GM12878 (cell line): ENCODE measurements at regions not wholly inside any gene's neighbourhood (a gene's known extent, or its start where the extent isn't known, plus 50 kb on each side); places are given as distances from the start of the nearest gene placed in this dataset.

ENCODE experiments used
- ATAC-seq: fragments of 200-7000 bp; cut with Tn5 transposase; 3 replicates; pipeline ENCODE4 v1.9.1; 2020; ENCODE audit warnings: mild to moderate bottlenecking, moderate library complexity
- BruUV-seq: library from RNA; stranded (reverse); fragments of 400-500 nt; replicated peaks from 2 replicates; lab custom pipeline; 2021; lab: Mats Ljungman, UMichigan
- CTCF ChIA-PET: fragments of 300-600 bp; sonication (Branson Sonifier 250); formaldehyde crosslinking; extraction: SDS; loops from one replicate; lab custom pipeline; 2021; ENCODE audit warnings: inconsistent platforms; lab: Yijun Ruan, JAX
- POLR2A ChIA-PET: fragments of 350-600 bp; formaldehyde crosslinking; extraction: SDS; loops from one replicate; lab custom pipeline; 2021; ENCODE audit warnings: inconsistent platforms; lab: Charles Lee
- RAD21 ChIA-PET: fragments of 300-600 bp; sonication (Branson Sonifier 250); formaldehyde crosslinking; loops from one replicate; lab custom pipeline; 2023; ENCODE audit warnings: antibody characterized with exemption; ENCODE audit not compliant: unreplicated experiment; lab: Charles Lee
- SMC1A ChIA-PET: fragments of 300-600 bp; sonication (Branson Sonifier 250); formaldehyde crosslinking; loops from one replicate; lab custom pipeline; 2023; ENCODE audit not compliant: unreplicated experiment, uncharacterized antibody; lab: Charles Lee
- DNase-seq: peaks from one replicate; pipeline ENCODE4 v3.0.0-alpha.2; 2011; ENCODE audit warnings: low read depth, low spot score
- FAIRE-seq: peaks from 3 replicates; lab custom pipeline; 2011; peaks lifted over from hg19 to GRCh38; lab: Jason Lieb, UNC
- H2AFZ ChIP-seq: 2 replicates; pipeline ENCODE4 v1.6.0; 2011; ENCODE audit warnings: low read depth, low read length, control low read depth; ENCODE audit not compliant: control insufficient read depth
- H3K27ac ChIP-seq: 2 replicates; pipeline ENCODE4 v1.5.1; 2011; ENCODE audit warnings: control low read depth; ENCODE audit not compliant: control insufficient read depth, insufficient read depth
- H3K27me3 ChIP-seq, 2 experiments: replicated peaks in 1 of 2; 2 replicates each; pipeline versions ENCODE4 v1.6.0 to v1.6.1; 2011; ENCODE audit warnings: low read length in 1 of 2; ENCODE audit not compliant: control insufficient read depth in 2 of 2, insufficient read depth in 2 of 2
- H3K36me3 ChIP-seq, 2 experiments: 2 replicates each; pipeline ENCODE4 v1.5.1; 2011; ENCODE audit warnings: low read length in 1 of 2; ENCODE audit not compliant: control insufficient read depth in 2 of 2, insufficient read depth in 2 of 2
- H3K4me1 ChIP-seq: 2 replicates; pipeline ENCODE4 v1.6.1; 2011; ENCODE audit warnings: mild to moderate bottlenecking, low read length, moderate library complexity, mixed read lengths; ENCODE audit not compliant: control insufficient read depth, insufficient read depth
- H3K4me2 ChIP-seq: 2 replicates; pipeline ENCODE4 v1.6.0; 2011; ENCODE audit warnings: control low read depth; ENCODE audit not compliant: control insufficient read depth, insufficient read depth
- H3K4me3 ChIP-seq: fragments of 200-600 bp; sonication (generic); 2 replicates; pipeline ENCODE4 v1.5.1; 2016
- H3K79me2 ChIP-seq: 2 replicates; pipeline ENCODE4 v1.6.0; 2011; ENCODE audit warnings: low read length; ENCODE audit not compliant: control insufficient read depth, insufficient read depth
- H3K9ac ChIP-seq: 2 replicates; pipeline ENCODE4 v1.8.0; 2011; ENCODE audit warnings: low read length, control low read depth, mixed read lengths; ENCODE audit not compliant: control insufficient read depth, insufficient read depth
- H3K9me3 ChIP-seq: replicated peaks from 3 replicates; pipeline ENCODE4 v1.5.1; 2011; ENCODE audit warnings: mild to moderate bottlenecking, low read length; ENCODE audit not compliant: control insufficient read depth, insufficient read depth
- H4K20me1 ChIP-seq: 2 replicates; pipeline ENCODE4 v1.6.0; 2011; ENCODE audit not compliant: control insufficient read depth, insufficient read depth
- ATF7 ChIP-seq: fragments of 450-650 bp; IDR thresholded peaks from 2 replicates; pipeline ENCODE4 v1.6.1; 2016; ENCODE audit warnings: low read depth, mild to moderate bottlenecking
- BCL11A ChIP-seq: IDR thresholded peaks from 2 replicates; pipeline ENCODE4 v1.6.1; 2011; ENCODE audit warnings: low read depth, low read length
- CEBPB ChIP-seq, 2 experiments: fragments of 150-350 bp in 1 of 2; IDR thresholded peaks; 2 replicates each; pipeline ENCODE4 v1.6.1; 2012 to 2014; ENCODE audit warnings: low read depth in 2 of 2, low read length in 2 of 2, borderline replicate concordance in 1 of 2, inconsistent platforms in 1 of 2
- DPF2 ChIP-seq: fragments of 450-650 bp; IDR thresholded peaks from 2 replicates; pipeline ENCODE4 v1.6.1; 2017; ENCODE audit warnings: mild to moderate bottlenecking
- ESRRA ChIP-seq: IDR thresholded peaks from 2 replicates; pipeline ENCODE4 v1.6.1; 2012; ENCODE audit warnings: mild to moderate bottlenecking, low read length, improper control_type of control experiment
- EZH2 ChIP-seq: IDR thresholded peaks from 2 replicates; pipeline ENCODE4 v1.6.1; 2012; ENCODE audit warnings: low read depth, mild to moderate bottlenecking, control low read depth, inconsistent platforms, low read length, borderline replicate concordance; ENCODE audit not compliant: control insufficient read depth
- IKZF1 ChIP-seq: fragments of 450-650 bp; conservative IDR thresholded peaks from 2 replicates; pipeline ENCODE4 v1.6.1; 2017; ENCODE audit warnings: antibody characterized with exemption, mild to moderate bottlenecking
- MTA2 ChIP-seq: fragments of 450-650 bp; IDR thresholded peaks from 2 replicates; pipeline ENCODE4 v1.6.1; 2016; ENCODE audit warnings: low read depth, mild to moderate bottlenecking, moderate library complexity
- NFIC ChIP-seq: IDR thresholded peaks from 2 replicates; pipeline ENCODE4 v1.6.1; 2012; ENCODE audit warnings: low read depth, mild to moderate bottlenecking, inconsistent platforms, low read length, moderate library complexity
- NFYB ChIP-seq: IDR thresholded peaks from 2 replicates; pipeline ENCODE4 v1.6.1; 2011; ENCODE audit warnings: low read depth, mild to moderate bottlenecking, low read length, improper control_type of control experiment, moderate library complexity; ENCODE audit not compliant: insufficient read depth
- NR2C2 ChIP-seq: IDR thresholded peaks from 2 replicates; pipeline ENCODE4 v1.6.1; 2011; ENCODE audit warnings: borderline replicate concordance, low read depth; ENCODE audit not compliant: control insufficient read depth, insufficient read length
- PAX5 ChIP-seq: IDR thresholded peaks from 2 replicates; pipeline ENCODE4 v1.6.1; 2011; ENCODE audit warnings: low read depth, low read length, borderline replicate concordance
- POU2F2 ChIP-seq: IDR thresholded peaks from 3 replicates; pipeline ENCODE4 v1.6.1; 2011; ENCODE audit warnings: low read depth, mild to moderate bottlenecking, low read length, borderline replicate concordance
- RAD51 ChIP-seq: fragments of 450-650 bp; IDR thresholded peaks from 2 replicates; pipeline ENCODE4 v1.6.1; 2016; ENCODE audit warnings: moderate library complexity, mild to moderate bottlenecking, inconsistent platforms
- RUNX3 ChIP-seq: IDR thresholded peaks from 2 replicates; pipeline ENCODE4 v1.6.1; 2012; ENCODE audit warnings: low read length, inconsistent platforms
- SMC3 ChIP-seq: IDR thresholded peaks from 2 replicates; pipeline ENCODE4 v1.6.1; 2011; ENCODE audit warnings: low read length, improper control_type of control experiment, borderline replicate concordance
- SPI1 ChIP-seq: IDR thresholded peaks from 2 replicates; pipeline ENCODE4 v1.6.1; 2011; ENCODE audit warnings: low read depth, mild to moderate bottlenecking, low read length, moderate library complexity, borderline replicate concordance; ENCODE audit not compliant: insufficient read depth
- TBL1XR1 ChIP-seq: IDR thresholded peaks from 2 replicates; pipeline ENCODE4 v1.6.1; 2012; ENCODE audit warnings: low read depth, low read length, improper control_type of control experiment
- ZNF622 ChIP-seq: fragments of 450-650 bp; IDR thresholded peaks from 2 replicates; pipeline ENCODE4 v1.6.1; 2017; ENCODE audit warnings: mild to moderate bottlenecking, inconsistent platforms
- WGBS: methylation state at CpG from one replicate; pipeline ENCODE4 v1.1.6; 2016; ENCODE audit warnings: low lambda C conversion rate; ENCODE audit not compliant: insufficient replicate concordance, insufficient coverage; ENCODE audit errors: missing lambda C conversion rate; 5-methylcytosine and 5-hydroxymethylcytosine counted together
- in situ Hi-C: fragments of 300-500 bp; cut with MboI; formaldehyde crosslinking; loops from 9 replicates; pipeline ENCODE4 v1.14.3; 2018; ENCODE audit warnings: mixed read lengths
- intact Hi-C: fragments of 100-400 bp; cut with micrococcal nuclease; formaldehyde crosslinking; loops from one replicate; pipeline ENCODE4 v1.14.2; 2022; ENCODE audit not compliant: unreplicated experiment
- TF ChIP-seq, protein P1 (sequence below): fragments of 450-650 bp; IDR thresholded peaks from 2 replicates; pipeline ENCODE4 v1.6.1; 2016; ENCODE audit warnings: mild to moderate bottlenecking
- TF ChIP-seq, protein P2 (sequence below): IDR thresholded peaks from 2 replicates; pipeline ENCODE4 v1.6.1; 2011; ENCODE audit warnings: low read depth, low read length, improper control_type of control experiment, borderline replicate concordance
- TF ChIP-seq, protein P3 (sequence below): fragments of 450-650 bp; IDR thresholded peaks from 2 replicates; pipeline ENCODE4 v1.6.1; 2016; ENCODE audit warnings: mild to moderate bottlenecking
- TF ChIP-seq, protein P4 (sequence below): IDR thresholded peaks from 2 replicates; pipeline ENCODE4 v1.6.1; 2012; ENCODE audit warnings: low read length, inconsistent platforms

DNA sequence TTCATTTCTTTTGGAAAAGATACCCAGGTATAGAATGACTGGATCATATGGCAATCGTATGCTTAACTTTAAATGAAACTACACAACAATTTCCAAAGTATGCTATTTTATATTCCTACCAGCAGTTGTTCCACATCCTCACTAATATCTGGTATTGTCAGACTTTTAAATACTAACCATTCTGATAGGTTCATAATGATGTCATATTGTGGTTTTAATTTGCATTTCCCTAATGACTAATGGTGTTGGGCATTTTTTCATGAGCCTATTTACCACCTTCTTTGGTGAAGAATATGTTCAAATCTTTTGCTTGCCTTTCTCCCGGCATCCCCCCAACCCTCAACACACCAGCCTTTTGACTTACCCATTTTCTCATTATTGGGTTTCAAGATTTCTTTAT lies 96.2 kb upstream of the HMGN3 start:
- Histone ChIP-seq H3K27me3 (no peaks in the 10 kb centered on the region), H3K4me1 (peaks cover 6% of the 10 kb centered on the region; the same call in 1 of the 2 replicates), H3K4me3 (no peak overlapping the region), H3K4me2 (no peak overlapping the region), H3K9me3 (peaks cover 2% of the 10 kb centered on the region; the same call in 1 of the 3 replicates), H4K20me1 (no peaks in the 10 kb centered on the region), H3K9ac (no peak overlapping the region), H3K27ac (no peak overlapping the region), H3K79me2 (no peaks in the 10 kb centered on the region), H2AFZ (no peak overlapping the region), H3K36me3 (no peaks in the 10 kb centered on the region)
- ChIA-PET SMC1A (no interaction called here), RAD21 (no interaction called here), CTCF (no interaction called here), POLR2A (no interaction called here)
- ATAC-seq (peak; percentile 22), DNase-seq (no peak), FAIRE-seq (no peak)
- intact Hi-C loops (no loop called here), in situ Hi-C loops (loop anchor here (5.0 kb wide), 1 partner anchor 93 kb away; no protein-coding TSS in a partner anchor)
- BruUV-seq = no TSS peak
- WGBS = 5% methylated on average over 2 of the region's 2 CpGs
- TF ChIP-seq BCL11A (no peak), SPI1 (no peak), NR2C2 (no peak), MTA2 (peak; percentile 11; the same call in 1 of the 2 replicates), NFIC (peak; percentile 54; the same call in 1 of the 2 replicates), CEBPB (IDR thresholded peaks at IDR 0.05; ENCODE audit: borderline replicate concordance in 1 of 2, low read depth in 2 of 2, low read length in 2 of 2) (no peak), ZNF622 (no peak), PAX5 (no peak), TBL1XR1 (no peak), DPF2 (no peak), ATF7 (peak; percentile 95), POU2F2 (peak; percentile 16; the same call in 1 of the 3 replicates), EZH2 (no peak), ESRRA (no peak), SMC3 (no peak), RUNX3 (peak; percentile 81), RAD51 (no peak), IKZF1 (no peak), NFYB (peak; percentile 78)
- TF ChIP-seq, protein P1, sequence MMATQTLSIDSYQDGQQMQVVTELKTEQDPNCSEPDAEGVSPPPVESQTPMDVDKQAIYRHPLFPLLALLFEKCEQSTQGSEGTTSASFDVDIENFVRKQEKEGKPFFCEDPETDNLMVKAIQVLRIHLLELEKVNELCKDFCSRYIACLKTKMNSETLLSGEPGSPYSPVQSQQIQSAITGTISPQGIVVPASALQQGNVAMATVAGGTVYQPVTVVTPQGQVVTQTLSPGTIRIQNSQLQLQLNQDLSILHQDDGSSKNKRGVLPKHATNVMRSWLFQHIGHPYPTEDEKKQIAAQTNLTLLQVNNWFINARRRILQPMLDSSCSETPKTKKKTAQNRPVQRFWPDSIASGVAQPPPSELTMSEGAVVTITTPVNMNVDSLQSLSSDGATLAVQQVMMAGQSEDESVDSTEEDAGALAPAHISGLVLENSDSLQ = no peak
- TF ChIP-seq, protein P2, sequence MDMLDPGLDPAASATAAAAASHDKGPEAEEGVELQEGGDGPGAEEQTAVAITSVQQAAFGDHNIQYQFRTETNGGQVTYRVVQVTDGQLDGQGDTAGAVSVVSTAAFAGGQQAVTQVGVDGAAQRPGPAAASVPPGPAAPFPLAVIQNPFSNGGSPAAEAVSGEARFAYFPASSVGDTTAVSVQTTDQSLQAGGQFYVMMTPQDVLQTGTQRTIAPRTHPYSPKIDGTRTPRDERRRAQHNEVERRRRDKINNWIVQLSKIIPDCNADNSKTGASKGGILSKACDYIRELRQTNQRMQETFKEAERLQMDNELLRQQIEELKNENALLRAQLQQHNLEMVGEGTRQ = no peak
- TF ChIP-seq, protein P3, sequence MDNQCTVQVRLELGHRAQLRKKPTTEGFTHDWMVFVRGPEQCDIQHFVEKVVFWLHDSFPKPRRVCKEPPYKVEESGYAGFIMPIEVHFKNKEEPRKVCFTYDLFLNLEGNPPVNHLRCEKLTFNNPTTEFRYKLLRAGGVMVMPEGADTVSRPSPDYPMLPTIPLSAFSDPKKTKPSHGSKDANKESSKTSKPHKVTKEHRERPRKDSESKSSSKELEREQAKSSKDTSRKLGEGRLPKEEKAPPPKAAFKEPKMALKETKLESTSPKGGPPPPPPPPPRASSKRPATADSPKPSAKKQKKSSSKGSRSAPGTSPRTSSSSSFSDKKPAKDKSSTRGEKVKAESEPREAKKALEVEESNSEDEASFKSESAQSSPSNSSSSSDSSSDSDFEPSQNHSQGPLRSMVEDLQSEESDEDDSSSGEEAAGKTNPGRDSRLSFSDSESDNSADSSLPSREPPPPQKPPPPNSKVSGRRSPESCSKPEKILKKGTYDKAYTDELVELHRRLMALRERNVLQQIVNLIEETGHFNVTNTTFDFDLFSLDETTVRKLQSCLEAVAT = no peak
- TF ChIP-seq, protein P4, sequence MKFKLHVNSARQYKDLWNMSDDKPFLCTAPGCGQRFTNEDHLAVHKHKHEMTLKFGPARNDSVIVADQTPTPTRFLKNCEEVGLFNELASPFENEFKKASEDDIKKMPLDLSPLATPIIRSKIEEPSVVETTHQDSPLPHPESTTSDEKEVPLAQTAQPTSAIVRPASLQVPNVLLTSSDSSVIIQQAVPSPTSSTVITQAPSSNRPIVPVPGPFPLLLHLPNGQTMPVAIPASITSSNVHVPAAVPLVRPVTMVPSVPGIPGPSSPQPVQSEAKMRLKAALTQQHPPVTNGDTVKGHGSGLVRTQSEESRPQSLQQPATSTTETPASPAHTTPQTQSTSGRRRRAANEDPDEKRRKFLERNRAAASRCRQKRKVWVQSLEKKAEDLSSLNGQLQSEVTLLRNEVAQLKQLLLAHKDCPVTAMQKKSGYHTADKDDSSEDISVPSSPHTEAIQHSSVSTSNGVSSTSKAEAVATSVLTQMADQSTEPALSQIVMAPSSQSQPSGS = peak; percentile 78
